ENCODE measurements at regions not wholly inside any gene's neighbourhood (a gene's known extent, or its start where the extent isn't known, plus 50 kb on each side); places are given as distances from the start of the nearest gene placed in this dataset.

DNA sequence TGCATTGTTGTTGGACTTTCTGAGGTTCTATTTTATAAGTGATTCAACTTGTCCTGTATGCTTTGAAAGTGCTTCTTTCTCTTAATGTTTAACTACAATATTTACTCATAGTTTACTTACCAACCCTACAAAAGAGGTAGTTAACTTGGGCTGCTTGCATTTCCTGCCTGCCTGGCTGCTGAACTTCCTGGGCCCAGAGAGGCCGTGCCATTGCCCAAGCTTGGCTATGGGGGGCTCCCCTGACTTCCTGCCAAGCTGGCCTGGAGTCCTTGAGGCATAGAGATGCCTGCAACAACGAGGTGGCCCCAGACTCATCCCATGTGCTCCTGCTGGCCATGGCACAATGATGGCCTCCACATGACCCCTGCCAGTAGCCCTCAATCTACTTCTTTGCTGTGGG lies 361.6 kb upstream of the PLD5 start (continued):
- TF ChIP-seq ZNF644 (CRISPR knock-in tag; IDR thresholded peaks at IDR 0.05; ENCODE audit: low read depth) (peak; percentile 83), NR0B2 (CRISPR knock-in tag; IDR thresholded peaks at IDR 0.05) (no peak), IRF2 (CRISPR knock-in tag; IDR thresholded peaks at IDR 0.05) (no peak), GABPB1 (CRISPR knock-in tag; IDR thresholded peaks at IDR 0.05) (peak; percentile 77), ZGPAT (CRISPR knock-in tag; IDR thresholded peaks at IDR 0.05) (0 out of 2 replicates have a peak, but pooled peaks have one; percentile 18), FOXA3 (CRISPR knock-in tag; IDR thresholded peaks at IDR 0.05) (peak; percentile 20; the same call in 1 of the 2 replicates), ZFP41 (CRISPR knock-in tag; IDR thresholded peaks at IDR 0.05; ENCODE audit: borderline replicate concordance) (no peak), ELF3 (CRISPR knock-in tag; IDR thresholded peaks at IDR 0.05) (peak; percentile 62; the same call in 1 of the 2 replicates), THYN1 (CRISPR knock-in tag; IDR thresholded peaks at IDR 0.05; ENCODE audit: borderline replicate concordance, low read depth) (no peak), RARA (CRISPR knock-in tag; IDR thresholded peaks at IDR 0.05) (peak; percentile 47), ELF1 (CRISPR knock-in tag; IDR thresholded peaks at IDR 0.05) (0 out of 2 replicates have a peak, but pooled peaks have one; percentile 20), SOX5 (CRISPR knock-in tag; IDR thresholded peaks at IDR 0.05; ENCODE audit: borderline replicate concordance) (peak; percentile 31; the same call in 1 of the 2 replicates), ZNF788 (CRISPR knock-in tag; IDR thresholded peaks at IDR 0.05; ENCODE audit: borderline replicate concordance) (no peak)
- TF ChIP-seq, protein P1, sequence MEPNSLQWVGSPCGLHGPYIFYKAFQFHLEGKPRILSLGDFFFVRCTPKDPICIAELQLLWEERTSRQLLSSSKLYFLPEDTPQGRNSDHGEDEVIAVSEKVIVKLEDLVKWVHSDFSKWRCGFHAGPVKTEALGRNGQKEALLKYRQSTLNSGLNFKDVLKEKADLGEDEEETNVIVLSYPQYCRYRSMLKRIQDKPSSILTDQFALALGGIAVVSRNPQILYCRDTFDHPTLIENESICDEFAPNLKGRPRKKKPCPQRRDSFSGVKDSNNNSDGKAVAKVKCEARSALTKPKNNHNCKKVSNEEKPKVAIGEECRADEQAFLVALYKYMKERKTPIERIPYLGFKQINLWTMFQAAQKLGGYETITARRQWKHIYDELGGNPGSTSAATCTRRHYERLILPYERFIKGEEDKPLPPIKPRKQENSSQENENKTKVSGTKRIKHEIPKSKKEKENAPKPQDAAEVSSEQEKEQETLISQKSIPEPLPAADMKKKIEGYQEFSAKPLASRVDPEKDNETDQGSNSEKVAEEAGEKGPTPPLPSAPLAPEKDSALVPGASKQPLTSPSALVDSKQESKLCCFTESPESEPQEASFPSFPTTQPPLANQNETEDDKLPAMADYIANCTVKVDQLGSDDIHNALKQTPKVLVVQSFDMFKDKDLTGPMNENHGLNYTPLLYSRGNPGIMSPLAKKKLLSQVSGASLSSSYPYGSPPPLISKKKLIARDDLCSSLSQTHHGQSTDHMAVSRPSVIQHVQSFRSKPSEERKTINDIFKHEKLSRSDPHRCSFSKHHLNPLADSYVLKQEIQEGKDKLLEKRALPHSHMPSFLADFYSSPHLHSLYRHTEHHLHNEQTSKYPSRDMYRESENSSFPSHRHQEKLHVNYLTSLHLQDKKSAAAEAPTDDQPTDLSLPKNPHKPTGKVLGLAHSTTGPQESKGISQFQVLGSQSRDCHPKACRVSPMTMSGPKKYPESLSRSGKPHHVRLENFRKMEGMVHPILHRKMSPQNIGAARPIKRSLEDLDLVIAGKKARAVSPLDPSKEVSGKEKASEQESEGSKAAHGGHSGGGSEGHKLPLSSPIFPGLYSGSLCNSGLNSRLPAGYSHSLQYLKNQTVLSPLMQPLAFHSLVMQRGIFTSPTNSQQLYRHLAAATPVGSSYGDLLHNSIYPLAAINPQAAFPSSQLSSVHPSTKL (CRISPR knock-in tag; IDR thresholded peaks at IDR 0.05), result 0 out of 2 replicates have a peak, but pooled peaks have one; percentile 15
- TF ChIP-seq, protein P2, sequence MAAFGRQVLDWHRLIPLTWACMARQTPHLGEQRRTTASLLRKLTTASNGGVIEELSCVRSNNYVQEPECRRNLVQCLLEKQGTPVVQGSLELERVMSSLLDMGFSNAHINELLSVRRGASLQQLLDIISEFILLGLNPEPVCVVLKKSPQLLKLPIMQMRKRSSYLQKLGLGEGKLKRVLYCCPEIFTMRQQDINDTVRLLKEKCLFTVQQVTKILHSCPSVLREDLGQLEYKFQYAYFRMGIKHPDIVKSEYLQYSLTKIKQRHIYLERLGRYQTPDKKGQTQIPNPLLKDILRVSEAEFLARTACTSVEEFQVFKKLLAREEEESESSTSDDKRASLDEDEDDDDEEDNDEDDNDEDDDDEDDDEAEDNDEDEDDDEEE (CRISPR knock-in tag; IDR thresholded peaks at IDR 0.05), result no peak
- TF ChIP-seq, protein P3, sequence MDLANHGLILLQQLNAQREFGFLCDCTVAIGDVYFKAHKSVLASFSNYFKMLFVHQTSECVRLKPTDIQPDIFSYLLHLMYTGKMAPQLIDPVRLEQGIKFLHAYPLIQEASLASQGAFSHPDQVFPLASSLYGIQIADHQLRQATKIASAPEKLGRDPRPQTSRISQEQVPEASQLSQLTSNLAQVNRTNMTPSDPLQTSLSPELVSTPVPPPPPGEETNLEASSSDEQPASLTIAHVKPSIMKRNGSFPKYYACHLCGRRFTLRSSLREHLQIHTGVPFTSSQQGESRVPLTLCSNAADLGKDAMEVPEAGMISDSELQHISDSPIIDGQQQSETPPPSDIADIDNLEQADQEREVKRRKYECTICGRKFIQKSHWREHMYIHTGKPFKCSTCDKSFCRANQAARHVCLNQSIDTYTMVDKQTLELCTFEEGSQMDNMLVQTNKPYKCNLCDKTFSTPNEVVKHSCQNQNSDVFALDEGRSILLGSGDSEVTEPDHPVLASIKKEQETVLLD (CRISPR knock-in tag; IDR thresholded peaks at IDR 0.05; ENCODE audit: low read depth), result no peak
